ENCODE measurements at regions not wholly inside any gene's neighbourhood (a gene's known extent, or its start where the extent isn't known, plus 50 kb on each side); places are given as distances from the start of the nearest gene placed in this dataset.

DNA sequence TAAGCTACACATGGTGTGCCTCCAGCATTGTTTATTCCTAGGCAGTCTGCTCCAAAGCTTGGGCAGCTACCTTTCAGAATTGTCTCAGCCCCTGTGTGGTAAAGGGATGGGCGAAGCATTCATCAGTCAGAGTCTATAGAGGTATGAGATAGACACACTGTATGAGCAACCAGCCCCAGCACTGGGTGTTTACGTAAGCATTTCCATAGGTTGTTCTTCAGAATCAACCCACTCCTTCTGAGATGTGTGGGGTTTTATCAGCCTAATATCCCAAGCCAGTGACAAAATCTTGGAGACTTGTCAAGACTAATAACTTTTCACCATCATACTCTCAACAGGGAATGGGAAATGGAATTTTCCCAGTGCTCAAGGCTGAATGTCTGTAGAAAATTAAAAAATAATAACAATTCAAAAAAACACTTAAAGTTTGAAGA lies 98.2 kb downstream of the BTG1 start:
- Histone ChIP-seq H3K27me3 (ENCODE audit: control insufficient read depth, insufficient read depth, low read length) (no peaks in the 10 kb centered on the region), H3K36me3 (replicated peaks; ENCODE audit: control insufficient read depth, insufficient read depth, low read length) (no peaks in the 10 kb centered on the region), H3K4me3 (ENCODE audit: insufficient read depth, low read depth, low read length) (no peak overlapping the region)
- DNase-seq = no peak

DNA sequence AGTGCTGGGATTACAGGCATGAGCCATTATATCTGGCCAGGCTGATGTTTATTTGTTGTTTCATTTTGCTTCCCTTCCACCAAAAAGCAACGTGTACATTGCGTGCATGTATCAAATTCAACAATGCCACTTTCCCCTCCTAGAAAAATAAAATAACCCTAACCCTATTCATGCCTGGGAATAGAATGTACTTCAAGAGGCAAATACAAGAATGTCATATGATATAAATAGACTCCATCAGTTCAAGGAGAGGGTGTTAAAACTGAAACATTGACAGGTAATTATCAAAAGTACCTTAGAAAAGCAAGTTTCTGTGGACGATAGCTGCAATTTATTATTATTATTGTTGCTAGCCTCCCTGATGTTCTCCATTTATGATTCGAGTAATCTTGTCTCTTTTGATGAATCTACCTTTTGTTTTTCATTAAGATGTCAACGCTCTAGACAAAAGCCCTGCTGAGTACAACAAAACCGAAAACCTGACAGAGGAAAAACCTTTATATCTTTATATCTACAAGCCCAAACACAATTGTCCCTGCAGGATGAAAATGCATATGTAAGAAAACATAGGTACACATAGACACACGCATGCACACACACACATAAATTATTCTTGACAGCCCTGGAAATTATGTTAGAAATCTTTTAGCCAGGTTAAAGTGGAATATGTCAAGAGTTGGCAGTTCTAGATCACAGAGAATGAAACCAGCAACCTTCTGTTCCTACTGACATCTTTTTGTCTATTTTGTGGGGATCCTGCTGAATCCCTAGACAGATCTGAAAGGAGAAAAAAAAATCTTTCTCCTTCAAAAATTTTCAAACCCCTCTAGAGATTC lies 98.9 kb downstream of the BTG1 start:
- H3K27me3 ChIP-seq (ENCODE audit: control insufficient read depth, insufficient read depth, low read length) = no peaks in the 10 kb centered on the region
- no peaks in the 10 kb centered on the region for H3K36me3 ChIP-seq (replicated peaks; ENCODE audit: control insufficient read depth, insufficient read depth, low read length)
- no peak for DNase-seq
- H3K4me3 ChIP-seq (ENCODE audit: insufficient read depth, low read depth, low read length) = no peak overlapping the region

DNA sequence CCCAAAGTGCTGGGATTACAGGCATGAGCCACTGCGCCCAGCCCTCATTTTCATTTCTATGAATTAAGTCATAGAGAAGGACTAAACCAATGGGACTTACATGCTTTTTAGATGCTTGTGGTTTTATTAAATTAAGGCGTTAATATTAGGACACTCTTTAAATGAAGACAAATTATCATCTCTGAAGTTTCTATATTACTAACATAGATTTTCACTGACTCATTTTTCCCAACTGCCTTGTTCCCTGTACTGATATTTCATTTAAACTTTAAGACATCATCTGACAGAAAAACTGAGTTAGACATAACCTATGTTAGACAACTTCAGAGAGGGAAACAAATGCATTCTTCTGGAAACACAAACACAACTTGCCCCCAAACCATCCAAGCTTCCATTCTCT lies 99.8 kb downstream of the BTG1 start:
- H3K27me3 ChIP-seq (ENCODE audit: control insufficient read depth, insufficient read depth, low read length) = no peaks in the 10 kb centered on the region
- H3K4me3 ChIP-seq (ENCODE audit: insufficient read depth, low read depth, low read length) = no peak overlapping the region
- no peak for DNase-seq
- no peaks in the 10 kb centered on the region for H3K36me3 ChIP-seq (replicated peaks; ENCODE audit: control insufficient read depth, insufficient read depth, low read length)

DNA sequence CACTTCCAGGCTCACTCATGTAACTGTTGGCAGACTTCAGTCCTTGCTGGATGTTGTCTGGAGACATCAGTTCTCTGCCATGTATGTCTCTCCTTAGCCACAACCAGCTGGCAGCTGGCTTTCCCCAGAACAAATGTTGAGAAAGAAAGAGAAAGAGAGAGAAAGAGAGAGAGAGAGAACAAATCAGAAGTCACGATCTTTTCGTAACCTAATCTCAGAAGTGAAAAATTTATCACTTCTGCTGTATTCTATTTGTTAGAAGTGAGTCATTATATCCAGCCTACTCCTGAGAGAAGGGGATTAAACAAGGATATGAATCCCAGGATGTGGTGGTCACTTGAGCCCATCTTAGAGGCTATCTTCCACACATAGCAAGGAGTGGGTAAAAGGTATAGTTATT lies 101.2 kb downstream of the BTG1 start:
- no peaks in the 10 kb centered on the region for H3K36me3 ChIP-seq (replicated peaks; ENCODE audit: control insufficient read depth, insufficient read depth, low read length)
- no peak for DNase-seq
- no peak overlapping the region for H3K4me3 ChIP-seq (ENCODE audit: insufficient read depth, low read depth, low read length)
- no peaks in the 10 kb centered on the region for H3K27me3 ChIP-seq (ENCODE audit: control insufficient read depth, insufficient read depth, low read length)

DNA sequence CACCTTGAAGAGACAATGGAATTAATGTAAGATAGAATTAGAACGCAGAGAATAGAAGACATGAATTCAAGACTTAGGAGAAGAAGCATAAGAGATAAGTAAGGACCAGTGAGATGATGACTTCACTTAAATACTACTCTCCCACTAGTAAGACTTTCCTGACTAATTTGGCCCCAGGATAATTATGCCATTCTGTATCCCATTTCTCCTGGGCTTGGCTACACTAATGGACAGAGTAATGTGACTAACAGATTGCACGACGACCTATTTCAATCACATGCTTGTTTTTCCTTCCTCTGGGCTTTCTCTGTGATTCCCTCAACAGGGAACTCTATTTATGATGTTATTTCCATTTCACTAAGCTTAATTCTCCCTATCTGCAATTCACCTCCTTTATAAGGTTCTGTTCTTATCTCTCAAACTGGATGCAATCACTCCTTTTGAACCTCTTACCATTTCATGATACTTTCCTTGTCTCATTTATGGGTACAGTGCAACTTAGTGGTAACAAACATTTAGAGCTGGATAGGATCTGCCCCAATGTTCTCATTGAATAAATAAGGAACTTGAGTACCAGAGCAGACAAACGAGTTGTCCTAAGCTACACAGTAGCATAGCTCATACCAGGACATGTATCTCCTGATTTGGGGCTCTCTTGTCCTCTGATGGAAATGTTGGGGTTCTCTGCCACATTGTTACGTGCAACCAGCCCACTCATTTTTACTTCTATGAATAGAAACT lies 102.7 kb downstream of the BTG1 start:
- Histone ChIP-seq H3K4me3 (ENCODE audit: insufficient read depth, low read depth, low read length) (no peak overlapping the region), H3K36me3 (replicated peaks; ENCODE audit: control insufficient read depth, insufficient read depth, low read length) (no peaks in the 10 kb centered on the region), H3K27me3 (ENCODE audit: control insufficient read depth, insufficient read depth, low read length) (no peaks in the 10 kb centered on the region)

DNA sequence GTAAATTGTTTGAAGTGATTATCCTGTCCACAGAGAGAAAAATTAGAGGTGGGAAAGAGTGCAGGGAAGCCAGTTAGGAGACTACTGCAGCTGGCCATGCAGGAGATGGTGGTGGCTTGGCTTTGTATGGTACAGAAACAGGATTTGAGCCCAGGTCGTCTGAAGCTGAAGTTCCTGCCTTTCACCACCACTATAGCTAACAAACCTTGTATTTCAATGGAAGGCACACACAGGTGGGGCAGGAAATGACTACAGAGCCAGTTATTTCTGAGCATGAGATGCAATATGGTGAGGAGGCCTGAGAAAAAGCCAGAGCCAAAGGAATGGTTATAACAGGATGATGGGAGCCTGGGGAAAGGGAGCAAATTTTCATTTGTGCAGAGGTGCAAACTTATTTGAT lies 103.9 kb downstream of the BTG1 start:
- H3K27me3 ChIP-seq (ENCODE audit: control insufficient read depth, insufficient read depth, low read length) = no peaks in the 10 kb centered on the region
- no peak overlapping the region for H3K4me3 ChIP-seq (ENCODE audit: insufficient read depth, low read depth, low read length)
- no peak for DNase-seq
- no peaks in the 10 kb centered on the region for H3K36me3 ChIP-seq (replicated peaks; ENCODE audit: control insufficient read depth, insufficient read depth, low read length)

More for the DNA sequence above, 102.7 kb downstream of the BTG1 start:
- no peak for DNase-seq

DNA sequence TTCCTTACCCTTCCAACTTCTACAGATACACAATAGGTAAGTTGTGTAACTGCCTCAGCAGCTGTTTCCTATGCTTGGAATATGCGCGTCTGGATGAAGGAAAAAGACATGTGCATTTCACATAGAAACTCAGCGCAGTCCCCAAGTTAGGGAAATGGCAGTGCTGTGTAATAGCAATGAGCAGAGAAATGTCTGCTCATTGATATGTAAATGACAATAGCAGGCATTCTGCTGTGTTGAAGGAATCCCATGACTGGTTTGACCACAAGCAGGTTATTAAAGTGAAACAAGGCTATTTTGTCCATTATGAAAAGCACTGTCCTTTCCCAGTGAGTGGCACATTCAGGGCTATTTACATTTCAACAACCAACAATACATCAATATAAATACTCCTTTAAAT lies 106.6 kb downstream of the BTG1 start:
- no peak for DNase-seq
- Histone ChIP-seq H3K27me3 (ENCODE audit: control insufficient read depth, insufficient read depth, low read length) (no peaks in the 10 kb centered on the region), H3K4me3 (ENCODE audit: insufficient read depth, low read depth, low read length) (no peak overlapping the region), H3K36me3 (replicated peaks; ENCODE audit: control insufficient read depth, insufficient read depth, low read length) (no peaks in the 10 kb centered on the region)

DNA sequence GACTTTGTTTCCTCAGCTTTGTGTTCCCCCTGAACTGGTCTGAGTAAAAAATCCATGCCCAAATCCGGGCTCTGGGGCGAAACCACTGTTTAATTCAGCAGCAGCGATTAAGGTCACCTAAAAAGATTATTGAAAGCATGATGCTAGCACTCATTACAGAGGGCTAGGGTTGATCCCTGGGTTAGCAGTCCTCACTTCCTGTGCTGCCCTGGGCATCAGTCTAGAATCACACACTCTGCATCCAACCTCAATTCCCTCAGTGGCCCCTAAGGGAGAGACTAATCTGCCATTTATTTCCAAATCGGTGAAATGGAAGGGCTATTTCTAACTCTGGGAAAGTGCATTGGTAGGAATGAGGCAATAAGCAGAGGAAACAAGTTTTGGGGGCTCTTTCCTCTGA lies 107.2 kb downstream of the BTG1 start:
- H3K4me3 ChIP-seq (ENCODE audit: insufficient read depth, low read depth, low read length) = no peak overlapping the region
- no peak for DNase-seq
- H3K27me3 ChIP-seq (ENCODE audit: control insufficient read depth, insufficient read depth, low read length) = no peaks in the 10 kb centered on the region
- no peaks in the 10 kb centered on the region for H3K36me3 ChIP-seq (replicated peaks; ENCODE audit: control insufficient read depth, insufficient read depth, low read length)

DNA sequence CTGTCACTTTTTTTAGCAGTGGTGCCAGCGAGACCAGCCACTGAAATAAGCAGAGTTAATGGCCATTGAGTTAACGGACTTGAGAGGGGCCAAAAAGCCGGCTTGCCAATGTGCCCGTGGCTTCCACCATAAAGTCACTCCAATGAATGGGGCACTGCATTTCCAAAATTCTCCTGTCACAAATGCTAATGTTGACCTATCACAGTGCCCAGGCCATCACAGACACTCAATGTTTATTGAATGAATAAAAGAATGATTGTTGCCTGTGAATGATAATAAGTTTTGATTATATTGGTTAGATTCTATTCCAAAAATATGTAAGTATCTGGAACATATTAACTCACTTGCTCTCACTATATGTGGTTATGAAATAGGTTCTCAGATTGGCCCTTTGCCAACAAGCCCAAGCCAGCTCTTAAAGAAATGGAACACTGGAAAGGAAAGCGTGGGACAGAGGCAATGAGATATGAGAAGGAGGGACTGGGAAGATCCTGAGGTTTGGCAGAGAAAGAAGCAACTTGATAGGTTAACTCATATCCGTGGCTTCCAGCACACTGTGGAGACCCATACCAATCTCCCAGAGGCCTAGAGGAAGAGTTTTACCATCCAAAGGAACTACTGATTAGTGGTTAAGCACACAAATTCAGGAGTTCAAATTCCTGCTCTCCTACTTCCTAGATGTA lies 108.7 kb downstream of the BTG1 start:
- no peak for DNase-seq
- Histone ChIP-seq H3K4me3 (ENCODE audit: insufficient read depth, low read depth, low read length) (no peak overlapping the region), H3K27me3 (ENCODE audit: control insufficient read depth, insufficient read depth, low read length) (no peaks in the 10 kb centered on the region), H3K36me3 (replicated peaks; ENCODE audit: control insufficient read depth, insufficient read depth, low read length) (no peaks in the 10 kb centered on the region)

DNA sequence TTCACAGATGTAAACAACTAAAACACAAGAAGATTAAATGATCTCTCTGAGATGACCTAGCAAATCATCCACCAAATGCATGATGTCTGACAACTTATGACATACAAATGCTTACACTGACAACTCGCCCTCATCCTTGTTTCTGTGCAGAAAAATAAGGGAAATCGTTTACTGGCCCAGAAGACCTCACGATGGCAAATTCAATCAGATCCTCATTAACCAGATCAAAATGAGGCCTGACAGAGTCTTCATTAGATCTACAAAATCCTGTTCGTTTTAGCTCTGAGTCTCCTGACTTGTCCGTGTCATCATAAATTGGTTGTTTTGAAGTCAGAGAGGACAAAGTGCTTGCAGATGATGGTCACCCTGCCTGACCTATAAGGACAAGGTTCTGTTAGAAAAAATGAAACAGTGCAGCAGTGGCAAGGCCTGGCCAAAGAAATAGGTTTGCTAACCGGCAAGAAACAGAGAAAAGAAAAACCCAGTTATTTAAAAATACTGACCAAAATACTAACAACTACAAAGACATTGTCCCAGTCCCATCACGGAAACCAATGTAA lies 109.5 kb downstream of the BTG1 start:
- Histone ChIP-seq H3K36me3 (replicated peaks; ENCODE audit: control insufficient read depth, insufficient read depth, low read length) (no peaks in the 10 kb centered on the region), H3K4me3 (ENCODE audit: insufficient read depth, low read depth, low read length) (no peak overlapping the region), H3K27me3 (ENCODE audit: control insufficient read depth, insufficient read depth, low read length) (no peaks in the 10 kb centered on the region)
- DNase-seq = no peak

DNA sequence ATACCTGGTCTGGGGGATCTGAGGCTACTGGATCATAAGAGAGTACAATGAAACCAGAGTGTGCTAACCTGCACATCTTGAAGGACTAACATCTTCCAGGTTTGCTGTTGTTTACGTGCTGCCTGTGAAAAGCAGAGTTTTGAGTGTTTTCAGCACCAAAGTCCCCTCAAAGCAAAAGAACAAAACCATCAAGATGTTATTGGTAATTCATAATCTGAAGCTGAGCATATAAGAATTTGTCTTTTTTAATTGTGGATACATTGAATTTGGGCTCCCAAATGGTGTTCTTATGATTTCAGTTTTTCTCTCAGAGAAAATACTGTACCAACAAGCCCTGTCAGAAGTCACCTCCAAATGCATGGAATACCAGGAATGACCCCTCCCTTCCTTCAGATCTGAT lies 110.2 kb downstream of the BTG1 start:
- H3K27me3 ChIP-seq (ENCODE audit: control insufficient read depth, insufficient read depth, low read length) = no peaks in the 10 kb centered on the region
- no peaks in the 10 kb centered on the region for H3K36me3 ChIP-seq (replicated peaks; ENCODE audit: control insufficient read depth, insufficient read depth, low read length)
- no peak overlapping the region for H3K4me3 ChIP-seq (ENCODE audit: insufficient read depth, low read depth, low read length)
- DNase-seq = no peak

DNA sequence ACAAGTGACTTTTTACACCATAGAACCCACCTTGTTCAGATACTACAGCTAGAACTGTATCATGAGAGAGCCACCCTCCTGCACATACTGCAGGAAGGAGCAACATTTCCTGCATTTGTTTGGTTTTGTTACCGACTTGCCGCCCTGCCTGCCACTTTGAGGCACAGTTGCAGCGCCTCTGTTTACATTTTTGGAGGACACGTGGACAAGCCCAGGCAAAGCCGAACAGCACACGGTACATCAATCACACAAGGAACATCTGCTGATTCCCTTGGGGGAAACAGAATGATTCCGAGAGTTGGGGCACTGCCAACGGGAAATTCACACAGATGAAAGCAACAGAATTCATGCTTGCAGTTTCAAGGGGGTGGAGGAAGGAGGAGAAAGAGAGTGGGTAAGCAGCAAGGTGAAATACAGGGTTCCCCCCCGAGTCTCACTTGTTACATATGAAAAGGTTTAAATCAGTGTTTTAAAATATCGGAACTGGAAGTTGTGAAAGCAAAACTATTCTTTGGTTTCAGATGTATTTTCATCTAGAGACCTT lies 110.7 kb downstream of the BTG1 start:
- H3K27me3 ChIP-seq (ENCODE audit: control insufficient read depth, insufficient read depth, low read length) = no peaks in the 10 kb centered on the region
- DNase-seq = no peak
- no peak overlapping the region for H3K4me3 ChIP-seq (ENCODE audit: insufficient read depth, low read depth, low read length)
- no peaks in the 10 kb centered on the region for H3K36me3 ChIP-seq (replicated peaks; ENCODE audit: control insufficient read depth, insufficient read depth, low read length)

DNA sequence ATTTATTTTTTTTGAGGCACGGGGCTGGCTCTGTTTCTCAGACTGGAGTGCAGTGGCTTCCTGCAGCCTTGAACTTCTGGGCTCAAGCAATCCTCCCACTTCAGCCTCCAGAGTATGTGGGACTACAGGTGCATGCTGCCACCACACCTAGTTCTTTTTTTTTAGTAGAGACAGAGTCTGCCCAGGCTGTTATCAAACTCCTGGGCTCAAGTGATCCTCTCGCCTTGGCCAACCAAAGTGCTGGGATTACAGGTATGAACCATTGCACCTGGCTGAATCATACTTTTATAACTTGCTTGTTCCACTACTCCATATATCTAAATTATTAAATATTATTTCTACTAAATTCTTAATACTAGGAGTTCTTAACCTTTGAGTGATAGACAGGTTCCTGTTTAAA lies 111.6 kb downstream of the BTG1 start:
- no peaks in the 10 kb centered on the region for H3K27me3 ChIP-seq (ENCODE audit: control insufficient read depth, insufficient read depth, low read length)
- DNase-seq = no peak
- no peak overlapping the region for H3K4me3 ChIP-seq (ENCODE audit: insufficient read depth, low read depth, low read length)
- H3K36me3 ChIP-seq (replicated peaks; ENCODE audit: control insufficient read depth, insufficient read depth, low read length) = no peaks in the 10 kb centered on the region

DNA sequence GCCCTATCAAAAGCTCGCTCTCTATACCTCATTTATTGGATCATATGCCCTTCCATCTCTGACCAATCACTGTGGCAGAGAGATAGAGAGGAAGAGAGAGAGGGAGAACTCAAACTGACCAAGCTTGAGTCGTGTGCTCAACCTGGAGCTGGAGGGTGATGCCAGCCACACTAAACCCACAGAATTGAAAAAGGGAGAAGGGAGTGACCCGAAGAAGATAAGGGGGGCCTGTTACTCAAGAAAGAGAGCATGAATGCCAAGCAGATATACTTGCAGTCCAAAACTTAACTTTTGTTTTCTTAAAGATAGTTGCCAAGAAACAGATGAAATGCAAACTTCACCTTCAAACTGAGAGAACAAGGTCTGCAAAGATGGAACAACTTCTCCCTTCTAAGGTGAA lies 112.7 kb downstream of the BTG1 start:
- Histone ChIP-seq H3K36me3 (replicated peaks; ENCODE audit: control insufficient read depth, insufficient read depth, low read length) (no peaks in the 10 kb centered on the region), H3K4me3 (ENCODE audit: insufficient read depth, low read depth, low read length) (no peak overlapping the region), H3K27me3 (ENCODE audit: control insufficient read depth, insufficient read depth, low read length) (no peaks in the 10 kb centered on the region)
- no peak for DNase-seq

Measured in H7 (cell line).